PC-9 (cell line): ENCODE measurements at regions not wholly inside any gene's neighbourhood (a gene's known extent, or its start where the extent isn't known, plus 50 kb on each side); places are given as distances from the start of the nearest gene placed in this dataset.

Experiments
- BruUV-seq: library from RNA; stranded (reverse); fragments of 400-500 nt; replicated peaks from 2 replicates; lab custom pipeline; 2021; lab: Mats Ljungman, UMichigan
- CTCF ChIA-PET: fragments of 300-600 bp; sonication (Branson Sonifier 250); formaldehyde crosslinking; loops from one replicate; lab custom pipeline; 2022; ENCODE audit warnings: antibody characterized with exemption; lab: Charles Lee
- POLR2A ChIA-PET: fragments of 300-600 bp; sonication (Branson Sonifier 250); formaldehyde crosslinking; loops from one replicate; lab custom pipeline; 2022; ENCODE audit warnings: antibody characterized with exemption; ENCODE audit not compliant: unreplicated experiment; lab: Charles Lee
- DNase-seq, 2 experiments: peaks; one replicate each; pipeline versions ENCODE4 v3.0.0 to v3.0.0-alpha.2; 2015 to 2022; ENCODE audit warnings: mixed read lengths in 1 of 2
- H2AFZ ChIP-seq: fragments of 200-600 bp; sonication (generic); 2 replicates; pipeline ENCODE4 v1.8.1; 2017; ENCODE audit warnings: antibody characterized with exemption
- H3F3A ChIP-seq: fragments of 200-600 bp; sonication (generic); 2 replicates; pipeline ENCODE4 v1.8.1; 2017; ENCODE audit warnings: antibody characterized with exemption, mild to moderate bottlenecking, low read depth; ENCODE audit not compliant: insufficient read depth
- H3K27ac ChIP-seq: fragments of 200-600 bp; sonication (generic); 2 replicates; pipeline ENCODE4 v1.6.1; 2016; ENCODE audit warnings: mixed run types
- H3K27me3 ChIP-seq: fragments of 200-600 bp; sonication (generic); 2 replicates; pipeline ENCODE4 v1.6.1; 2016; ENCODE audit warnings: low read depth, mixed run types; ENCODE audit not compliant: insufficient read depth
- H3K36me3 ChIP-seq: fragments of 200-600 bp; sonication (generic); 2 replicates; pipeline ENCODE4 v1.6.1; 2016; ENCODE audit warnings: low read depth, mixed run types
- H3K4me1 ChIP-seq: fragments of 200-600 bp; sonication (generic); replicated peaks from 2 replicates; pipeline ENCODE4 v1.6.1; 2016; ENCODE audit warnings: mixed run types; ENCODE audit not compliant: insufficient read depth
- H3K4me2 ChIP-seq: fragments of 200-600 bp; sonication (generic); 2 replicates; pipeline ENCODE4 v1.6.1; 2017; ENCODE audit warnings: mixed run types
- H3K4me3 ChIP-seq: fragments of 200-600 bp; sonication (generic); 2 replicates; pipeline ENCODE4 v1.6.1; 2016; ENCODE audit warnings: mixed run types
- H3K79me2 ChIP-seq: fragments of 200-600 bp; sonication (generic); 2 replicates; pipeline ENCODE4 v1.6.1; 2017; ENCODE audit warnings: low read depth, mixed run types
- H3K9me2 ChIP-seq: fragments of 200-600 bp; sonication (generic); 2 replicates; pipeline ENCODE4 v1.8.1; 2017; ENCODE audit warnings: mild to moderate bottlenecking; ENCODE audit not compliant: insufficient read depth
- H3K9me3 ChIP-seq: fragments of 200-600 bp; sonication (generic); 2 replicates; pipeline ENCODE4 v1.8.1; 2016; ENCODE audit warnings: low read depth; ENCODE audit not compliant: insufficient read depth
- H4K20me1 ChIP-seq: fragments of 200-600 bp; sonication (generic); 2 replicates; pipeline ENCODE4 v1.8.1; 2017; ENCODE audit not compliant: insufficient read depth
- EZH2 ChIP-seq: fragments of 200-600 bp; sonication (generic); IDR thresholded peaks from 2 replicates; pipeline ENCODE4 v1.8.0; 2017; ENCODE audit warnings: antibody characterized with exemption, low read depth
- intact Hi-C: fragments of 100-400 bp; cut with micrococcal nuclease; formaldehyde crosslinking; loops from one replicate; pipeline ENCODE4 v1.10.0; 2022; ENCODE audit not compliant: unreplicated experiment
- TF ChIP-seq, protein P1 (sequence below): fragments of 200-600 bp; sonication (generic); conservative IDR thresholded peaks from 2 replicates; pipeline ENCODE4 v1.6.1; 2017; ENCODE audit warnings: mixed run types, antibody characterized with exemption, mild to moderate bottlenecking, moderate library complexity

DNA sequence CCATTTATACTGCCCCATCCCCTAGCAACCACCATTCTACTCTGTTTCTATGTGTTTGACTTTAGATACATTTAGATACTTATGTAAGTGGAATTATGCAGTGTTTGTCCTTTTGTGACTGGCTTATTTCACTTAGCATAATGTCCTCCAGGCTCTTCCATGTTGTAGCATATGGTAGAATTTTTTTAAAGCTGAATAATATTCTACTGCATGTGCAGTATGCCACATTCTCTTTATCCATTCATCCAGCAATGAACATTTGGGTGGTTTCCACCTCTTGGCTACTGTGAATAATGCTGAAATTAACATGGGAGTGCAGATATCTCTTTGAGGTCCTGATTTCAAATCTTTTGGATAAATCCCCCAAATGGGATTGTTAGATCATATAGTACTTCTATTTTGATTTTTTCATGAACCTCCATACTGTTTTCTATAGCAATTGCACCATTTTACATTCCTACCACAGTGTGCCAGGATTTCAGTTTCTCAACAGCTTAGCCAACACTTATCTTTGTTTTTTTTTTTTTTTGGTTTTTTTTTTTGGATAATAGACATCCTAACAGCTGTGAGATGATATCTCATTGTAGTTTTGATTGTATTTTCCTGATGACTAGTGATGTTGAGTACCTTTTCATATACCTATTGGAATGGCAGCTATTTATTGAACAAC is 105.9 kb upstream of the LNX1 start:
- TF ChIP-seq, protein P1, sequence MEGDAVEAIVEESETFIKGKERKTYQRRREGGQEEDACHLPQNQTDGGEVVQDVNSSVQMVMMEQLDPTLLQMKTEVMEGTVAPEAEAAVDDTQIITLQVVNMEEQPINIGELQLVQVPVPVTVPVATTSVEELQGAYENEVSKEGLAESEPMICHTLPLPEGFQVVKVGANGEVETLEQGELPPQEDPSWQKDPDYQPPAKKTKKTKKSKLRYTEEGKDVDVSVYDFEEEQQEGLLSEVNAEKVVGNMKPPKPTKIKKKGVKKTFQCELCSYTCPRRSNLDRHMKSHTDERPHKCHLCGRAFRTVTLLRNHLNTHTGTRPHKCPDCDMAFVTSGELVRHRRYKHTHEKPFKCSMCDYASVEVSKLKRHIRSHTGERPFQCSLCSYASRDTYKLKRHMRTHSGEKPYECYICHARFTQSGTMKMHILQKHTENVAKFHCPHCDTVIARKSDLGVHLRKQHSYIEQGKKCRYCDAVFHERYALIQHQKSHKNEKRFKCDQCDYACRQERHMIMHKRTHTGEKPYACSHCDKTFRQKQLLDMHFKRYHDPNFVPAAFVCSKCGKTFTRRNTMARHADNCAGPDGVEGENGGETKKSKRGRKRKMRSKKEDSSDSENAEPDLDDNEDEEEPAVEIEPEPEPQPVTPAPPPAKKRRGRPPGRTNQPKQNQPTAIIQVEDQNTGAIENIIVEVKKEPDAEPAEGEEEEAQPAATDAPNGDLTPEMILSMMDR = no peak
- no peak for TF ChIP-seq EZH2
- no peaks in the 10 kb centered on the region for H3K9me3 ChIP-seq
- CTCF ChIA-PET = no interaction called here
- H3K27me3 ChIP-seq = no peaks in the 10 kb centered on the region
- H3K27ac ChIP-seq = no peak overlapping the region
- H3K79me2 ChIP-seq = no peaks in the 10 kb centered on the region
- no peak overlapping the region for H3K4me2 ChIP-seq
- no peaks in the 10 kb centered on the region for H3K9me2 ChIP-seq
- intact Hi-C loops = no loop called here
- H3K4me1 ChIP-seq = no peaks in the 10 kb centered on the region
- no peaks in the 10 kb centered on the region for H4K20me1 ChIP-seq
- no TSS peak for BruUV-seq
- no peak overlapping the region for H2AFZ ChIP-seq
- H3K4me3 ChIP-seq = no peak overlapping the region
- no peak for DNase-seq
- no peaks in the 10 kb centered on the region for H3K36me3 ChIP-seq
- H3F3A ChIP-seq = no peaks in the 10 kb centered on the region
- POLR2A ChIA-PET = no interaction called here

- no peak for DNase-seq
- intact Hi-C loops = no loop called here
- TF ChIP-seq EZH2 = no peak
- TF ChIP-seq, protein P1 = no peak
- Histone ChIP-seq H3K27me3 (no peaks in the 10 kb centered on the region), H3K9me3 (no peaks in the 10 kb centered on the region), H4K20me1 (no peaks in the 10 kb centered on the region), H3K27ac (no peak overlapping the region), H3K36me3 (no peaks in the 10 kb centered on the region), H3K4me1 (no peaks in the 10 kb centered on the region), H3F3A (no peaks in the 10 kb centered on the region), H2AFZ (no peak overlapping the region), H3K9me2 (no peaks in the 10 kb centered on the region), H3K4me3 (no peak overlapping the region), H3K79me2 (no peaks in the 10 kb centered on the region), H3K4me2 (no peak overlapping the region)
- BruUV-seq = no TSS peak
- CTCF ChIA-PET = no interaction called here
- POLR2A ChIA-PET = no interaction called here
Measured at GRCh38 chr4:53695540-53696463, 104.5 kb upstream of the LNX1 start.

- intact Hi-C loops = no loop called here
- Histone ChIP-seq H4K20me1 (no peaks in the 10 kb centered on the region), H3K9me2 (no peaks in the 10 kb centered on the region), H3K27me3 (no peaks in the 10 kb centered on the region), H3K4me3 (no peak overlapping the region), H3K36me3 (no peaks in the 10 kb centered on the region), H2AFZ (no peak overlapping the region), H3K9me3 (no peaks in the 10 kb centered on the region), H3K27ac (no peak overlapping the region), H3K4me1 (no peaks in the 10 kb centered on the region), H3K4me2 (no peak overlapping the region), H3F3A (no peaks in the 10 kb centered on the region), H3K79me2 (no peaks in the 10 kb centered on the region)
- CTCF ChIA-PET = no interaction called here
- no peak for TF ChIP-seq EZH2
- TF ChIP-seq, protein P1 = no peak
- BruUV-seq = no TSS peak
- DNase-seq = no peak
- POLR2A ChIA-PET = interaction anchor here (0.7 kb wide), 1 partner anchor 61 kb away, joined by 3 read pairs; no protein-coding TSS in a partner anchor
Measured at GRCh38 chr4:53694666-53695065, 103.4 kb upstream of the LNX1 start.
